ENCODE measurements at regions not wholly inside any gene's neighbourhood (a gene's known extent, or its start where the extent isn't known, plus 50 kb on each side); places are given as distances from the start of the nearest gene placed in this dataset.

- TF ChIP-seq CTCF (IDR thresholded peaks at IDR 0.05) (no peak), POLR2A (IDR thresholded peaks at IDR 0.05) (no peak), EP300 (IDR thresholded peaks at IDR 0.05) (no peak), POLR2AphosphoS5 (IDR thresholded peaks at IDR 0.05) (no peak)
Measured at GRCh38 chr2:198630384-198630783, 826.0 kb downstream of the PLCL1 start.

All from stomach (tissue), 4 donors.